Activated CD4-positive, alpha-beta T cell treated with anti-CD3 and anti-CD28 coated beads for 36 hours (primary cell): ENCODE measurements at regions not wholly inside any gene's neighbourhood (a gene's known extent, or its start where the extent isn't known, plus 50 kb on each side); places are given as distances from the start of the nearest gene placed in this dataset.

Source experiments
- ATAC-seq: fragments of 200-7000 bp; cut with Tn5 transposase; one replicate; pipeline ENCODE4 v1.10.0; 2021; ENCODE audit warnings: mild to moderate bottlenecking, moderate library complexity
- CTCF ChIA-PET: fragments of 350-600 bp; sonication (Branson Sonifier 250); formaldehyde crosslinking; loops from one replicate; lab custom pipeline; 2021; ENCODE audit warnings: antibody characterized with exemption; lab: Charles Lee
- POLR2A ChIA-PET: fragments of 350-600 bp; sonication (Branson Sonifier 250); formaldehyde crosslinking; loops from one replicate; lab custom pipeline; 2021; ENCODE audit warnings: antibody characterized with exemption, inconsistent platforms; lab: Charles Lee
- DNase-seq: peaks from one replicate; pipeline ENCODE4 v3.0.0-alpha.2; 2020
- H3K27ac Mint-ChIP-seq: one replicate; pipeline ENCODE4 v1.8.0; 2021; ENCODE audit warnings: mixed read lengths
- H3K27me3 Mint-ChIP-seq: one replicate; pipeline ENCODE4 v1.8.0; 2021; ENCODE audit warnings: mixed read lengths
- H3K36me3 Mint-ChIP-seq: one replicate; pipeline ENCODE4 v1.8.0; 2021; ENCODE audit warnings: low read depth, mixed read lengths
- H3K4me1 Mint-ChIP-seq: one replicate; pipeline ENCODE4 v1.8.0; 2021; ENCODE audit warnings: mixed read lengths
- H3K4me3 Mint-ChIP-seq: one replicate; pipeline ENCODE4 v1.8.0; 2021; ENCODE audit warnings: mild to moderate bottlenecking, moderate library complexity, mixed read lengths
- H3K9me3 Mint-ChIP-seq: one replicate; pipeline ENCODE4 v1.8.0; 2021; ENCODE audit warnings: low read depth, mixed read lengths
- intact Hi-C, 2 experiments: fragments of 100-400 bp; cut with DNase I in 1 of 2; cut with micrococcal nuclease in 1 of 2; formaldehyde crosslinking; loops; one replicate each; pipeline versions ENCODE4 v1.14.2 to v1.15.1; 2022 to 2024; cut with DNase I, micrococcal nuclease

- CTCF ChIA-PET: no interaction called here
- Mint-ChIP-seq H3K27me3 (no peaks in the 10 kb centered on the region), H3K4me1 (no peaks in the 10 kb centered on the region), H3K27ac (no peak overlapping the region), H3K36me3 (no peaks in the 10 kb centered on the region), H3K4me3 (no peak overlapping the region), H3K9me3 (no peaks in the 10 kb centered on the region)
- POLR2A ChIA-PET: no interaction called here
- DNase-seq: no peak
- no peak for ATAC-seq
- intact Hi-C loops: no loop called here
Observed at GRCh38 chr13:46951516-46951915, 54.7 kb upstream of the HTR2A start.

DNA sequence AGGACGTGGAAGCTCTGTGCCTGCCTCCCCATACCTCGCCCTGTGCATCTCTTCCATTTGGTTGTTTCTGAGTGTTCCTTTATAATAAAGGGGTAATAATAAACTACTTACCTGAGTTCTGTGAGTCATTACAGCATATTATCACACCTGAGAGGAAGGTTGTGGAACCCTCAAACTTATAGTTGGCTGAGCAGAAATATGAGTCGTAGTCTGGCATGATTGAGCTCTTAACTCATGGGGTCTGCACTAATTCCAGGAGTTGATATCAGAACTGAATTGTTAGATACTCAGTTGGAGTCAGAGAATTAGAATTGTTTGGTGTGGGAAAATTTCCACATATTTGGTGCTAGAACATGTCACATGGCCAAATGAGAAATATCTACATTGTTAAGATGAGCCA is 52.4 kb upstream of the HTR2A start:
- H3K4me1 Mint-ChIP-seq: no peaks in the 10 kb centered on the region
- CTCF ChIA-PET: interaction anchor here (1.0 kb wide), 1 partner anchor 51 kb away, joined by 3 read pairs; no protein-coding TSS in a partner anchor
- H3K27me3 Mint-ChIP-seq: no peaks in the 10 kb centered on the region
- no peaks in the 10 kb centered on the region for H3K36me3 Mint-ChIP-seq
- no peak overlapping the region for H3K27ac Mint-ChIP-seq
- no peaks in the 10 kb centered on the region for H3K9me3 Mint-ChIP-seq
- intact Hi-C loops: no loop called here
- H3K4me3 Mint-ChIP-seq: no peak overlapping the region
- ATAC-seq: no peak
- DNase-seq: no peak
- POLR2A ChIA-PET: no interaction called here

GRCh38 chr13:46948338-46948737 is 51.5 kb upstream of the HTR2A start:
- H3K4me1 Mint-ChIP-seq: no peaks in the 10 kb centered on the region
- ChIA-PET CTCF (no interaction called here), POLR2A (no interaction called here)
- intact Hi-C loops: no loop called here
- no peak overlapping the region for H3K4me3 Mint-ChIP-seq
- H3K36me3 Mint-ChIP-seq: no peaks in the 10 kb centered on the region
- H3K9me3 Mint-ChIP-seq: no peaks in the 10 kb centered on the region
- no peak overlapping the region for H3K27ac Mint-ChIP-seq
- DNase-seq (no peak), ATAC-seq (no peak)
- no peaks in the 10 kb centered on the region for H3K27me3 Mint-ChIP-seq

- ChIA-PET POLR2A (no interaction called here), CTCF (no interaction called here)
- Mint-ChIP-seq H3K4me1 (no peaks in the 10 kb centered on the region), H3K4me3 (no peak overlapping the region), H3K9me3 (no peaks in the 10 kb centered on the region), H3K36me3 (no peaks in the 10 kb centered on the region), H3K27ac (no peak overlapping the region), H3K27me3 (no peaks in the 10 kb centered on the region)
- ATAC-seq (no peak), DNase-seq (no peak)
- intact Hi-C loops: no loop called here
Observed at GRCh38 chr13:46947425-46948191, 50.8 kb upstream of the HTR2A start.
